Activated CD8-positive, alpha-beta memory T cell treated with anti-CD3 and anti-CD28 coated beads, Interleukin-2, amount 50 U/mL, for 48 hours (primary cell): ENCODE measurements at regions not wholly inside any gene's neighbourhood (a gene's known extent, or its start where the extent isn't known, plus 50 kb on each side); places are given as distances from the start of the nearest gene placed in this dataset.

Experiments
- DNase-seq: peaks from one replicate; pipeline ENCODE4 v3.0.0-alpha.2; 2020

DNA sequence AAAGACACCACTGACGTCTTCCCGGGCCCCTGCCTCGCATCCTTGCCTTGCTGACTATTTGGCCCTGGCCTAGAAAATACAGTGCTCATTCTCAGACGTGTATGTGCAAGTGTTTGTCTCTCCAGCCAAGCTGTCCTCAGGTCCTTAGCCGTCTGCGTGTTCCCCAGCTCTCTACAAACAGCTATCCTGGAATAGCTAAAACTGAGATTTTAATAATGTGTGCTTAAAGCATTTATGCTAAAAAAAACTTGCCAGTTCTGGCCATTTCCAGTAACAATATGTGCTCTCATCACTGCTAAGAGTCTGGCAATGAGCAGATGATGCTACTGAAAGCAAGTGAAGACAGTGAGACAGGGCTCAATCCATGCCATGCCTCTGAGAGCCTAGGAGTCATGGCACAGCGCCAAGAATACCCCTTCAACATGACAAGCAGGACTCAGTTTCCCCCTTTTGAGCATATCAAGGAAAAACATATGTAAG is 55.7 kb downstream of the IRF2BP2 start:
- no peak for DNase-seq

DNA sequence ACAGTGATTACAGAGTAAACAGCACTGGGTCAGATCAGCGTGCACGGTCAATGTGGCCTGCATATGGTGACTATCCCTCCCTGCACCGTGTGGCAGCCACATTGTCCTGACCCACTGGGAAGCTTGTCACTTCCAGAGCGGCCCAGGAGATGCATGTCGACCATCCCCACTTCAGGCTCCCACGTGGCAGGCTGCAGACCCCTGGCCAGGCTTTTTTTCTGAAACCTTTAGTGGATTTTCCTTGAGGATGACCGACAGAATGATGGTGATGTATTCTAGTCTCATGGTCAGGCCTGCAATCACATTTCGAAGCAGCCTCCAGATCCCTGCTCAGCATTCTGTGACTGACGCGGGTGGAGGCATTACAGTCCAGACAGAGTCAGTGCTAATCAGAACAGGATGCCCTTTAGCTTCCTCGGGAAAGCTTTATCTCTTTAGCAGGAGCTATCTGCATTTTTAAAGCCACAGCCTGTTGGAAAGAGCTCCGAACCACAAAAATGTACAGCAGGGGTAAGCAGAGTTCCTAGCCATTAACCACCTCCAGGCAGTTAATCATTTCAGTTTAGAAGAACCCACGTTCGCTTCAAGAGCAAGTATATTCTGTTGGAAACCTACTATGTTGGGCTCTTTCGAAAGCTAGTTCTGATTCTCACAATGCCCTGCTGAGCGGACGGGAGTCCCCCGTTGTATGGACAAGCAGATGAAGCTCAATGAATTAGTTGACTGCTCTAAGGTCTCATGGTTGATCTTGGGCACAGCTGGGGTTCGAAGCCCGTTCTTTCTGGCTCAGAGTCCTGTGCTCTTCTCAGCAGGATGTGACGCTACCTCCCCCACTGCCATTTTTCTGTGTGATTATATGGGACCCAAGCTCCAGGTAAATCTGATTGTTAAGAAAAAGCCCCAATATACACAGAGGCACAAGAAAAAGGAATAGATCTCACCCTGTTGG is 56.5 kb downstream of the IRF2BP2 start:
- no peak for DNase-seq

DNA sequence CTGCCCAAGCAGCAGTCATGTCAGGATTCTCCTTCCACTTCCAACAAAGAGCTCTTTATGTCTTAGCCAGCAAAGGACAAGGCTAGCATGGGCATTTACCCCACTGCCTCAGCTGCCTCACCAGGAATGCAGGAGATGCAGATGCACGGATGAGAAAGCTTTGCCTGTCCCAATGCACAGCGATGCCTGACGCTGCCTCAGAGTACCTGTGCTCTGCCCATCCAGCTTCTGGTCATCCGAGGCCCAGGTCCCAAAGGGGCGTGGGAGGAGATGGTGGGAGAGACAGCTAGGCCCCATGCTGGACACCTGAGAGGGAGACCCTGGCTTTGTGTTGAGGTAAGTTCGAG is 59.0 kb downstream of the IRF2BP2 start:
- no peak for DNase-seq

DNA sequence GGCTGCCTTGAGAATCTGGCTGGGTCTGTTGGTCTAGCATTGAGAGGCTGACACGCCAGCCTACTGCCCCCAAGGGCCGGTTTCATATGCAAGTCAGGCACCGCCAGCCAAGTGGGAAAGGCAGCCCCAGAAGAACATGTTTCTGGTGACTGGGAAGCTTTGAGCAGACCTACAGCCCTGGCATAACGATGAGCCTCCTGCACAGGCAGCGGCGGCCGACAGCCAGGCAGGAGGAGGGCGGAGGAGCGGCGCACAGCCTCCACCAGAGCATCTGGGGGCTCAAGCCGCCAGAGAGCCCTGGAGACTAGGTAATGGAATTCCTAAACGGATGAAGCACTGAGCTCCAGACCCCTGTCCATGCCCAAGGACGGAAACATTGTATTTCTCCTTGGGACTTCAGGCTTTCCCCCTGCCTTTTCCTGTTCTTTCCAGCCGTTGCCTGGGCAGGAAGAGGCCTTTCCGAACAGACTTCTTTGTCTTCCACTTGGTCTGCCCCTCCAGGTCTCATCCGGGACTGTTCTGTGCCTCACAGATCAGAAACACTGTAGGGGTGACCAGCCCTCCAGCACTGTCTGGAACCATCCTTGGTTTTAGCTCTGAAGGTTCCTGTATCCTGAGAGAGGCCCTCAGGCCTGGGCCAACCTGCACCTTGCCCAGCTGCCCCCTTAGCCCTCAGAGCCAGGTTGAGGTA is 59.5 kb downstream of the IRF2BP2 start:
- no peak for DNase-seq

DNA sequence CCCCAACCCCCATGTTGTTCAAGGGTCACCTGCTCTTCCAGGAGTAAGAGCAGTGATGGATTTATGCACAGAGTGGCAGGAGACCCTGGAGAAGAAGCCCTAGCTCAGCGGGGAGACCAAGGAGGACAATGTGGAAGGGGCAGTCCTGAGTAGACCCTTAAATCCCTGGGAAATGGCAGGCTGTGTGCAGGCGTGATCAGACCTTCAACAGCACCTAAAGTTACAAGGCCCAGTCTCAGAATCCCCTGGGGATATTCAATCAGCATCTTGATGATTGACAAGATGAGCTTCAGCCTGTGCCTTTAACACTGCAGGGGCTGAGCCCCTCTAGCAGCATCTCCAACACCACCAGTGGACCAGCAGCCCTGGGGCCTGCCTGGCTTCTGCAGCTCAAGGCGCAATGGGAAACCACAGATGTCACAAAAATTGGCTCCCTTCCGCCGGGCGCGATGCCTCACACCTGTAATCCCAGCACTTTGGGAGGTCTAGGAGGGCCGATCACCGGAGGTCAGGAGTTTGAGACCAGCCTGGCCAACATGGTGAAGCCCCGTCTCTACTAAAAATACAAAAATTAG is 60.4 kb downstream of the IRF2BP2 start:
- no peak for DNase-seq

DNA sequence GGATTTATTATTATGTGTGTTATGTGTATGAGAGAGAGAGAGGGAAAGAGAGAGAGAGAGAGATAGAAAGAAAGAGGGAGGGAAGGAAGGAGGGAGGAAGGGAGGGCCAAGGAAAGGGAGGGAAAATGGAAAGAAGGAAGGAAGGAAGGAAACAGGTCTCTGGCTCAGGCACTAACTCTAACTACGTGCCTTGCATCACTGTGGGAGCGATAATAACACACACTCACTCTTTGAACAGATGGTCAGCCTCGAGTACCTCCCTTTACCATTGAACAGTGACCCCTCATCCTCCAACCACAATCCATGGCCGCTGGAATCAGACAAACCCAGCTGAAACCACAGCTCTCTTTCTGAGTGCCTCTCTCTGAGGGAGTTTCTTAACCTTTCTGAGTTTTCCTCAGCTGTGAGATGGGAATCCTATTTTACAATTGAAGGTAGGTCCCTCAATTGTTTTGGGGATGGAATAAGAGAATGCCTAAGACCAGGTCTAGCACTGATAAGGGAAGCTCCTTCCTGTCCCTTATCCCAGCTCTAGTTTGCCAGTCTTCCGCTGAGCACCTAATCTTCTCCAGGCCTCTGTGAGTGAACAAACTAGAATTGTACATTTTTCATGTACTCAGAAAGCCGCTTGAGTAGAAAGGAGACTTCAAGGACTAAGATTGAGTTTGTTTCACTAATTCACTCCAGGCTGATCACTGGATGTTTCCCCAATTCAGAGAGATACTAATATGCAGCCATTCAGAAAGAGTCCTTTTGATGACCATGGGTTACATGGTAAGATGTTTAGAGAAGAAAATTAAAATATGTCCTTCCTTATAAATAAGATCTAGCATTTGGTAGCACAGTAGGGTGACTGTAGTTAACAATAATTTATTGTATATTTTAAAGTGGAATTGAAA is 62.8 kb downstream of the IRF2BP2 start:
- DNase-seq: no peak

DNA sequence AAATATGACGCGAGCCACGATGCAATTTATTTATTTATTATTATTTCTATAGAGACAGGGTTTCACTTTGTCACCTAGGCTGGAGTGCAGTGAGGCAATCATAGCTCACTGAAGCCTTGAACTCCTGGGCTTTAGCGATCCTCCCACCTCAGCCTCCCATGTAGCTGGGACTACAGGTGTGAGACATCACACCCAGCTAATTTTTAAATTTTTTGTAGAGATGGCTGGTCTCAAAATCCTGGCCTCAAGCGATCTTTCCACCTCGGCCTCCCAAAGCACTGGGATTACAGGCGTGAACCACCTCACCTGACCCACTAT is 63.6 kb downstream of the IRF2BP2 start:
- no peak for DNase-seq

DNA sequence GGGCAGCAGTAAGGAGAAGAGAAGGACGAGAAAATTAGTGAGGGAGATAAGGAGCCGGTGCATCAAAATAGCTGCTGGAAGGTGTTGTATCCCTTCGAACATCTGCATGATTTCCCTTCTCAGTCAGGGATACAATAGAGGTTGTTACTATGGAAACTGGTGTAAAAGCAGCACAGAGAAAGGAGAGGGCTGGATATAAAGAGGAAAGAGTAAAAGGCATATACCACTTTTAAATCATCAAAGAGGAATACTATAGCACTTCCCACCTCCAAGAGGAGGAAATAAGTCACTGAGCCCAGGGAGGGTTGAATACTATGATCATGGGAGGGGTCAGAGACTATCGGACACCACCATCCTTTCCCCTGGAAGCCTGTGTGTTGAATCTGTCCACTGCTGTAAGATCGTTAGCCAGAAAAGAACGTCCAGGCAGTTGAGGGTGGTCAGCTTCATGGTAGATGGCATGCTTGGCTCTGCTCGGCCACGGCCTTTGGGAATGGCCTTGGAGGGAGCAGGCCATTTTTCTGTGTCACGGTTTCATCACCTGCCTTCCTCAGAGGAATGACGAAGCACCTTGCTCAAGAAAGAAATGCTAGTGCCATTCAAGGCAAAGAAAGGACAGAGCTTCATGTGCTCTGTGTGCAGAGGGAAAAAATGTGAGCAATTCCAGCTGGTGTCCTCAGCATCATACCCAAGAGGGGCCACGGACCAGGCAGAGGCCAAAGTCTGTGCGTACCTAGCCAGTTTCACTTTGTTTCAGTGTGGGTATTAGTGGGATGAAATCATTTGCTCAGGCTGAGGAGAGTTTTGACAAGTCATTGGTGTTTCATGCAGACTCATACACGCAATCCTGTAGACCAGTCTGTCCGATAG is 64.2 kb downstream of the IRF2BP2 start:
- no peak for DNase-seq

GRCh38 chr1:234544087-234544579 is 65.2 kb upstream of the TARBP1 start:
- DNase-seq: no peak

GRCh38 chr1:234543442-234544086 is 64.6 kb upstream of the TARBP1 start:
- no peak for DNase-seq

- no peak for DNase-seq
Observed at GRCh38 chr1:234542211-234542850, 63.4 kb upstream of the TARBP1 start.

- DNase-seq: peak; percentile 48
Observed at GRCh38 chr1:234541286-234541975, 62.5 kb upstream of the TARBP1 start.

DNA sequence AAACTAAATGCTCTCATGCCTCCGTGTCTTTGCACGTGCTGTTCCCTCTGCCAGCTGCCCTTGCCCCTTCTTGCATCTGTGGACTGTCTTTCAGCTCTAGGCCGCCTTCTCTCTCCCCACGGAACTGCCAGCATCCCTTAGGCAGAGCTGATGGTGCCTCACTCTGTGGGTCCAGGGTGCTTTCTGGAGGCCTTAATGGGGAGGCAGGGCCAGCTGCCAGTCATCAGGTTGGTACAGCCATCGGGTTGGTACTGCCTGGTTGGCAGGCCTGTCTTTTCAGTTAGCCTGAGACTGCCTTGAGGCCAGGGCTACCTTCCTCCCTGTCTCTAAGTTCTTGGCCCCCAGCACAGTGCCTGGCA is 61.4 kb upstream of the TARBP1 start:
- no peak for DNase-seq

DNA sequence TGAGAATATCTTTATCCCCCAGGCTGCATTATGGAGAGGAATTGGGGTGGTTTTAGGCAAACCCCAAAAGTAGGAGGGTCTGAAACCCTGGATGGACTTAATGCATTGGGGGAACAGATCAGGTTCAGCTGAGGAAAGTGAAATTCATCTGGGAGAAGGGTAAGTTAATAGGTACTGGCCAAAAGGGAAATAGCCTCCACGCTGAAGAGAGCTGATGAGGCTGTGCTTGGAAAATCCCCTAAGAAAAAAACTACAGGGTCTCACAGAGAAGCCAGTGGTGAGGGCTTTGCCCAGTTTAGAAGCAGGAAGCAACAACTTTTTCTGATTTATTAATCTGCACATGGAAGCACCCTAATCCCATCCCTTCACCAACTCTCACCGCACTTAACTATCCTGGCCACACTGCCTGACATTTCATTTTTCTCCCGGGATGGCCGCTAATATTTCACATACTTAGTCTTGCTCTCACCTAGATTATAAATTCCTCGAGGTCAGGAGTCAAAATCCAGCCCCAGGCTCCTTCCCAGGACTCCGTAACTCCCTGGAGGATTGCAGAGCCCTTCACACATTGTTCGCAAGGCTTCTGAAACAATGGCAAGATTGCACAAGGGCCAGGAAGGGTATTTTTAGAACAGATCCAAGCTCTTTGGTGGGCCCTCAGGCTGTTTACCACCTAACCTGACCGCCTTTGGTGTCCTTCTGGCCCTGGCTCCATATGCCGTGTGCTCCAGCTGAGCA is 60.9 kb upstream of the TARBP1 start:
- no peak for DNase-seq

DNA sequence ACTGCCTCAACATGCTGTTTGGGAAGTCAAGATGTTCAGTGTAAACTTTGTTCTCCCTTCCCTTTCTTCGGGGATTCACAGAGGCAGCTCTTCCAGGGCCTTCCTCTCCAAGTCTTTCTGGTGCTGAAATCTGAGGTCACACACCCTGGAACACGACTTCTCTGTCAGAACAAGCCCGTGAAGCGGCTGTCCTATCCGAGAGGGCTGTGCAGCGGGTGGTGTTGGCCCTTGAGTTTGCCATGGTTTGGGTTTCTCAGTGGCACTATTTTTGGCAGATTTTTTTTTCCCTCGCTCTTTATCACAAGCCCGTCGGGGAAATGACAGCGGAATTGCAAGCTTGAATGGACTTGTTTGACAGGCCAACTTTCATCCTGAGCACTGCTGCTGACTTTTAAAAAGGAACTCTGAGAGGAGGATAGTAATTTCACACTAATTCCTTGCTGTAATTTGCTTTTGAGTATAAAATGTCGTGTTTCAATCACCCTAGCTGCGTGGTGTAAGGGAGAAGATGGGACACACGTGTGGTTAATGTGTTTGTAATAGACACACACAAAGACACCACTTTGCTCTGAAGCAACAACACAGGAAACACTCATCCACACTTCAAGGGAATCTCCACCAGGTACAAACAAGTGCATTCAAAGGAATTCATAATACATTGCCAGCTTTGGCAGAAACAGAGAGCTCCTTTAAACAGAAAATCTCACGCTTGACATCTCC is 60.1 kb upstream of the TARBP1 start:
- DNase-seq: no peak

- DNase-seq: no peak
Observed at GRCh38 chr1:234538062-234538731, 59.2 kb upstream of the TARBP1 start.

DNA sequence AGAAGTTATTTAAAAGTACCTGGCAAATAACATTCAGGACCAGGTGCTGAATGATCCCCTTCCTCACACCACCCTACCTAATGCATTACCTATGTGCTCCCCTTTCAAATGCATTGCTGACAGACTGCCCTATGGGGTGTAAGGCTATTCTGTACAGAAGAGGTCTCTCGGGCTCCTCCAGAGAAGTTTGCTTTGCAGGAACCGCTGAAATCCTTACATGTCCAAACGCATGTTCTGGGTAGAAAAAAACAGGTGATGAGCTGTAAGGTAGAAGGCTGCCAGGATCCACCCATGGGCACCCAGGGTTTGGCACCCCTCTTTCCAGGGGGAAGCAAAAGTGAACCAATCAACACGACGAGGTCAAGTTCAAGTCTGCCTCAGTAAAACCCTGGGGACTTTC is 58.3 kb upstream of the TARBP1 start:
- no peak for DNase-seq

GRCh38 chr1:234536741-234537140 is 57.8 kb upstream of the TARBP1 start:
- DNase-seq: no peak
